Stimulated activated naive CD4-positive, alpha-beta T cell treated with Interleukin-2 at 50 U/mL for 16 hours (primary cell): ENCODE measurements at regions not wholly inside any gene's neighbourhood (a gene's known extent, or its start where the extent isn't known, plus 50 kb on each side); places are given as distances from the start of the nearest gene placed in this dataset.

ENCODE experiments used
- DNase-seq: peaks from one replicate; lab custom pipeline; 2025; lab: John Stamatoyannopoulos, UW

DNA sequence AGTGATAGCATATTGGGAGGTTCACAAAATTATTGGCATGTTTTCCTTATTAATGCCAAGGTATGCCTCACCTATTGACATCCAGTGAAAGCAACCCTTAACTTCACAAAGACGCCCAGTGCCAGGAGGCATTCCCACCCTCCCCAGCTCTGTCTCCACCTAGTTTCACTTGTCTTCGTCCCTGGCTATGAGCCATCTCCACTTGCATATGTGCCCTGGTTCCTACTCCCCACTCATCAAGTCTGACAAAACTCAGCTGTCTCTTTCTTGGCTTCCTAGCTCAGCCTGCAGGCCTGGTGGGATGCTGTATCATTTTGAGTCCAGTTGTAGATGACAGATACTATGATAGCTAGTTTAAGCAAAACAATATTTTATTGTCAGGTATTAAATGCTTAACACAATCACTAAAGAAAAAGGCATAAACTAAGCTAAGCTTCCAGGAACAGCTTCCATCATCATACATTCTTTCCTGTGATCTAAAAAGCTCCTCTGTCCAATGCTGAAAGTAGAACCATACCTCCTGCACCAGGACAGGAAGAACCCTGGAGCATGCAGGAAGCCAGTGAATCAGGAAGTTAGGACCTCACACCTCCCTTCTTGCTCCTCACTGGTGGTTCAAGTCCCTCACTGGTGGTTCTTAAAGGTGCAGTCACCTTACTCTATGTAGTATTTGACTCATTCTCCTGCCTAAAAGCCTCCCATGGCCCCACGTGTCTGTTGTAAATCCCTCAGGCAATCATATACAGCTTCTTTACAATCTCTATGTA is 410.3 kb upstream of the RASGEF1B start:
- no peak for DNase-seq

DNA sequence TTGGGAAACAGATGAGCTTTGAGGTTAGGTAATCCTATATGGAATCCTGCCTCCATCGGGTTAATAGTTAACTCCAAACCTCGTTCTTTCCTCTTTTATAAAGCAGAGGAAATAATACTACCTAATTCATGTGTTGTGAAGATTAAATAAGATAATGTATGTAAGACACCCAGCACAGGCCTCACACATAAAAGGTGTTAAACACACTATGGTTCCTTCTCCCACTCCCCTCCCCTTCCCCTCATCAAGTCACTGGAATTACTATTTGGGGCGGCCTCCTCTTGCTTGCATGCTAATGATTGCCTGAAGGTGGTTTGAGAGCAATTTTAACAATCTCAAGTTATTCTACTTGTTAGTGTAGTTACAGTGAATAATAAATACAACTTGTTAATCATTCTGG is 404.4 kb upstream of the RASGEF1B start:
- DNase-seq = no peak

DNA sequence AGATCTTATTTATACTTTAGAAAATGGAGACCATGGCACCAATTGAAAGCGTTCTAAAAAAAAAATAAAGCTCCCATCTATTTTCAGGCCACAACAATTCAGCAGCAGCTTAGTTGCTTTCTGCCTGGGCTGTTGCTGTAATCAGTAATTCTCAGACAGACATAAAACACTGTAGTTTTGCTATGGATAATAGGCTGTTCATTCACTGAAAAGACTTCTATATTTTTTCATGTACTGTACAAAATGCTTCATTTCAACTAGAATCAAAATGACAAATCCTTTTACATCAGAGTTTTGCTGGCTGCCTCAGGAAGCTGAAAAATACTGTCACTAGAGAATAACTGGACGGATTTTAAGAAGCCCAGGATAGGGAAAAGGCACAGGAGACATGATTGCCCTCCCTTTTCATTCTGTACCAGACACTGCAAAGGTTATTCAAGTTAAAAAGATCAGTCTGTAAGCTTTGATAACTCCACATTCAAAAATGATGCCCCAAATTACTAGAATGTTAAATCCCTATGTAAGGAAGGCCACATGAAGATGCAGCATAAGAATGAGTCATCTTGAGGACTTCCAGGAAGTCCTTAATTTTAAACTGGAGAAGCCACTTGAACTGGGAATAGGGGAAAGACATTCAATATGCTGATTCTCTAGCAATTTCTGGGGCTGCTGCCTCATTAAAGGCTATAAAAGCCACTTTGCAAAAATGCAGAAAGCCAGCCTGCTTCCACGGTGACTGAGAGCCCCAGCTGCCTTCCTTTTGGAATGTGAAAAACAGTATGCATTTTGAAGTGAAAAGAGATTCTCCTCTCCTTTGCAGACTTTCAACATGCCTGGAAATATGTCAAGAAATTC is 403.2 kb upstream of the RASGEF1B start:
- DNase-seq = no peak

DNA sequence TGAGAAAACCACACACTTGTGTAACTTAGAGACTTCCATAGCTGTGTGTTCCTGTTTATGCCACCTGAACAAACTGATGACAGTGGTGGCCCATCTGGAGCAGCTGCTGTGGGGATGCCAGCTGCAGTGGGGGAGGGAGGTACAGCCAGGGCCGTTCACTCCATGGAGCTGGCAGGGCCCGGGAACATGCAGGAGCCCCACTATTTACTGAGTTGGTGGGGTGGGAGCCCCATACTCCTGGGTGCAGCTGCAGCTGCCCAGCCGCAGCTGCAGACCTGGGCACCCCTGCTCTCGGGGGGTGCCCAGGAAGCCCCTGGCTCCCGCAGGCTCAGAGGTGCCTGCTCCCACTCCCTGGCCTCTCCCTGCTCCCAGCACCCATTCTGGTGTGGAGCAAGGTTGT is 398.6 kb upstream of the RASGEF1B start:
- no peak for DNase-seq

DNA sequence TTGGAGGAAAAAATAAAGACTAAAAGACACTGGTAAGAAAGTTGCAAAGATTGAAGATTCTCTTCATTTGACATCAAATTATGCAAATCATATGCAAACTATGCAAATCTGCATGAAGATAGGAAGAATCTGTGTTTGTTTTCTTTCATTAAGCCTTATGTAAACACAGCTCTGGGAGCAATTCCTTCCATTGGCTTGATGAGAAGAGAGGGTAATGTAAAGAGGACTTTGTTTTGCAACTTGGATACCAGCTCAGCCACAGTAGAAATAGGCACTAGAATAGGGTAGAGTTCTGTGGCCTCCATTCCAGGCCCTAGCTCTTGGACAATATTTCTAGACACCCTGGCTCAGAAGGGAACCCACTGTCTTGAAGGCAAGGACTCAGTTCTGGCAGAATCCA is 388.4 kb upstream of the RASGEF1B start:
- DNase-seq = no peak

DNA sequence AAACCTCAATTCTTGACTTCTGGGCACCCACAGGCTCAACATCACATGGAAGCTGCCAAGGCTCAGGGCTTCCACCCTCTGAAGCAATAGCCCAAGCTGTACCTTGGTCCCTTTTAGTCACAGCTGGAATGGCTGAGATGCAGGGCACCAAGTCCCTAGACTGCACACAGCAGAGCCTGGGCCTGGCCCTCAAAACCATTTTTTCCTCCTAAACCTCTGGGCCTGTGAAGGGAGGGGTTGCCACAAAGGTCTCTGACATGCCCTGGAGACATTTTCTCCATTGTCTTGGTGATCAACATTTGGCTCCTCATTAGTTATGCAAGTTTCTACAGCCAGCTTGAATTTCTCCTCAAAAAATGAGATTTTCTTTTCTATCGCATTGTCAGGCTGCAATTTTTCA is 382.7 kb upstream of the RASGEF1B start:
- no peak for DNase-seq

DNA sequence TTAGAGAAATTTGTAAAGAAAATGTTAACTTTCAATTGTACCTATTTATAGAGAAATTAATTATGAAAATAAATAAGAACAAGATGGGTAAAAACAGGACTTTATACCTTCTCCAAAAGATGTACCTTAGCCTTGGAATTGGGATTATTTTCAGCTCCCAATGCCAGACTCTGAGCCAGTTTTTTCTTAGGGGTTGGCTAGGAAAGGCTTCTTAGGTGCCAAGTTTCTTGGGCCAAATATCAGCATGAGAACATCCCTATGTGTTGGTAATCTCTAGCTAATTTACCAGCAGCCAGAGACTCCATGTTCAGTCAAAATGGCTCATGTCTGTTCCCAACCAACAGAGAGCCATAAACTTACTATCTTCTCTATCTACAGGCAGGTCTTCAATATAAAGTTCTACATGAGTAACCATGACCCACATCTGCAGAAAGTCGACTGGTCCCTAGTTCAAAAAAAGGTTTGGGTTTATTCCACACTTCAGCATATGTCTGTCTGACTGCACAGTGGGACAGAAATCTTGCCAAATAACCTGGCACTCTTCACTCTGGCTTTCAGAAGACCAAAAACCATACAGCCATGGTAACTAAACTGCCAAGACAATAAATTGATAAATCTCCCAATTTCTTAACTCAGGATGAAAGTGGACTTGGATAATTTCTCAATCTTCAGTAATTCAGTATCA is 380.5 kb upstream of the RASGEF1B start:
- no peak for DNase-seq

DNA sequence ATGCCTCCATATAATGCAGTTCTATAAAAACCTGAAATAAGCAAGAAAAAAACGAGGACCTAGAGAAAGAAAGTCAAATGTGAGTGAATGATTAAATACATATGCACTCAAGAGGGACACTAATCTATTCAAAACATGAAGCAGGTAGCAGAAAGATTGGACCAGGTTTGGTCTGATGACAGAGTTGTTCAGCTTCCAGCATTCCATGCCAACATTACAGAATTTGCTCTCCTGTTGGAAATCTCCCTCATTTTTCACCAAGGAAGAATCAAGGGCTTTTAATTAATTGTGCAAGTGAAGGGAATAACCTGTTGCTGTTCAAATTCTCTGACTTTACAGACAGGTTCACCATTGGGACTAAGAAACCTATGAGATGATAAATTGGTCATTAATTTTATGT is 379.0 kb upstream of the RASGEF1B start:
- no peak for DNase-seq

DNA sequence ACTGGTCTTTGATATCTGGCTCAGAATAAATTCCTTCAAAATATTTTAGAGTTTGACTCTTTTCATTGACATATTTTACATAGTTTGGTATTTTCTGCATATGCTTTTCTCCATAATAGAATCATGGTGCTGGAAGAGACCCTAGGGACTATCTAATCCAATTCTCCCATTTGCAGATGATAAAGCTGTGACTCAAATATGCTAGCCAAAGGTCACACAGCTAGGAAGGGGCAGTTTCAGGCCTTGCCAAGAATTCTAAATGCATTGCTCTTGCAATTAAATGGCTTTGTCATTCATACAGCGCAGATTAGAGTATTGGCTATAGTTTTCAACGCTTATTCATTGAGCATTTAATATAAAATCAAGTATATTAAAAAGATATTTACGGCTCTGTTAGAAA is 374.1 kb upstream of the RASGEF1B start:
- DNase-seq = no peak

DNA sequence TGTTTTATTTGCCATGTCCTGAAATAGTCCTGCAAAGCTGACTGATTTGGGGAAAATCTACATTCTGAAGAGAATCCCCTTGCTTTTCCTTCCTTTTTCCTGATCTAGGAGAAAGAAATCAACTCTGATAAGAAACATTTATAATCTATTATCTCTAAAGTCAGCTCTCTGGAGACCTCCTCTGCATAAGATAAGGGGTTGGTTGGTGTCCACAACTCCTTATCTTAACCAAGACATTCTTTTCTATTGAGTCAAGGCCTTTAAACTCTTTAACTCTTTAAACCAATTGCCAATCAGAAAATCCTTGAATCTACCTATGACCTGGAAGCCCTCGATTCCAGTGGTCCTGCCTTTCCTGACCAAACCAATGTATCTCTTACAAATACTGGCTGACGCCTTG is 373.6 kb upstream of the RASGEF1B start:
- DNase-seq = no peak

DNA sequence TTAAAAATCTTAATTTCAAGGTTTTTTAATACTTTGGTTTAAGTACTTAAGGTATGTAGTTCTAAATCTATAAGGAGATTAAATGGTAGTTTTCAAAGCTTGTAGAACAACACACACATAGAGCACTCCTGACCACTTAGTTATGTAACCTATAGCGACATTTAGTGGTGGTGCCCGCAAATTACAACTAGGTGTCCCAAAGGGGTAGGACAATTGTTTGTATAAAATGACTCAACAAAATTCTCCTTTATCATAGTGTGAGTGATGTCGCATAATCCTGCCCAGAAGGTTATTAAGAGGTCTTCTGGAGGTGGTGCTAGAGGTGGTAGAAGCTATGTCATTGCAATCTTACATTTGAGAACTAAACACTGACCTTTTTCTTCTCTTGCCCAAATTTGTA is 373.0 kb upstream of the RASGEF1B start:
- DNase-seq = peak; percentile 48

DNA sequence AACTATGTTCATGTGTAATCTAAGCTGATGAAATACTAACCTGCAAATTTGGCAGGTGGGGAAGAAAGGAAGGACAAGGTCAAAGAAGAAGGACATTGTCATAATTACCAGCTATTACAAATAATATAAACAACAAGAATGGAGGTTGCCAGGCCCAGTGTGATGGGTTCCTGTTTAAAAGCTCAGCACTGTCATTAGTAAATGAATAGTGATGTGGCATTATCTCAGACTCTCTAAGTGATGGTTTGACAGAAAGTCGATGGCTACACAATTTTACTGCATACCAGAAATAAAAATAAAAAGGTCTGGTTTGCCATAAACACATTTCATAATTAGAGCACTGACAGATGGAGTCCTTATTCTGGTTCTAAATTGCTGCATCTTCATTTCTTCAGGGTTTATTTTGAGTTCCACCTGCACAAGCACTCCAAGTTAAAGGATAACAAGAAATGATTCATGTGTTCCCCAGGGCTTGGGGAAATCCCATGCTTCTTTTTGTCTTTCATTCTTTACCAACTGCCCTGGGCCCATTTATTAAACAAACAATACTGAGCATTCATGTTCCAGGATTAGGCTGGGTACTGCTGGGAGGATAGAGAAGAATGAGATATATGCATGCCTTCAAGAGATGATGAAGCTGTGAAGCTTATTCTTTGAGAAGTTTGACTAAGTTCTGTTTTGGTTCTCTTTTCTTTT is 367.8 kb upstream of the RASGEF1B start:
- no peak for DNase-seq

DNA sequence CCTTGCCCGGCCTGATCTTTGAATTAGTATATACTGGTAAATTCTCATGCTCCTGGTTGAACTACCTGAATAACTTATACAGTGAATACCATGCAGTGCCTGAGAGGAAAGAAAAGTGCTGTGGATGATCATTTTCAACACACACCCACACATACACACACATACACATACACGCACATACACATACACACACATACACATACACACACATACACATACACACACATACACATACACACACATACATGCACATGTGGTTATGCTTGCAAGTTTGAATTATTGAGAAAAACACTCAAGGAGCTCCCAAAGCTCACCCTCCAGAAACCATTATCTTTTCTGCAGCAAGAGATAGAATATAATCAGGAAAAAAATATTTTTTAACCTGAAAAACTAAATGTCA is 366.9 kb upstream of the RASGEF1B start:
- no peak for DNase-seq

DNA sequence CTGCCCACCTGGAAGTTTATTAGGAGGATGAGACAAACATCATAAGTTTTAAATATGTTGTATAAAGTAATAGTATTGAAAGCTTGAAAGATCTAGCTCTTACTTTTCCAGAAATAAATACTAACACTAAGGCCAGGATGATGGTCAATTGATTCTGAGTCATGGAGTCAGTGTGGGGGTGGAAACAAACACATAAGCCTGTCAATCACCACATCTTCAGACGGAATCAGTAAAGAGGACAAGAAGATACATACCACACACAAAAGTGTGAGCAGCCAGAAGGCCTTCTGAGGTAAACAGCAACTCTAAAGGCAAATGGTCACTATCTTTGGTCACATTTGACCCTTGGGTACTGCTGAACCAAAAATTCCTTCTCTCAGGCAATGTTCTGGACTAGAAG is 365.0 kb upstream of the RASGEF1B start:
- no peak for DNase-seq

DNA sequence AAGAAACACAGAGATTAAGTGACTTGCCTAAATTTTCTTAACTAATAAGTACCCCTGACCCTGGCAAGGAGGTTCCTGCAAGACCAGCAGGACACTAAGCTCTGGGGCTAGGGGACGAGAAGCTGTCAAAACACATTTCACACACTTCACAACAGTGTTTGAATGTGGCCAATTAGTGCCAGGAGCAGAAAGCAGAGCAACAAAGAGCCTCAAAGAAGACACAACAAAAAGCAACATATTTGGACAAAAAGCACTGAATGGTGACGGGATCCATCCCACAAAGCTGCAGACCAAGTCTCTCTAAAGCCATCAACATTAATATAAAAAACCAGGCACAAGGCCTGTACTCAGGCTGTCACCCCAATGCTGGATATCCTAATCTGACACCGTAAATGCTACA is 361.9 kb upstream of the RASGEF1B start:
- DNase-seq = no peak

DNA sequence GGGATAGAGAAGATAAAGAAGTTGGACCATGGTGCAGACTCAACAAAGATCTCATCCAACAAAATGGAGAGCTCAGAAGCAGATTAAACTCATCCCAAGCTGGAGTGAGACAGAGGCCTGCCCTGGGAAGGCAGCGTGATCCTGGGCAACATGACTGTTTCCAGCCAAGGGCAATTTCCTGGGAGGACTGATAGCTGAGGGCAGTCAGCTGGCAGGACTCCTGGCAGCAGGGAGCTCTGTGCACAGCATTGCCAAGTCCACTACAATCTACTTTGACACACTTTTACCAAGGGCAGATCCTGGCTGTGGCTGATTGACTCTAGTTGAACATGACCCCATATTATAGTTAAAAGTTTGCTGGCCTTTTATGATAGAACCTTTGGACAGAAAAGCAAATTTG is 357.3 kb upstream of the RASGEF1B start:
- DNase-seq = no peak

DNA sequence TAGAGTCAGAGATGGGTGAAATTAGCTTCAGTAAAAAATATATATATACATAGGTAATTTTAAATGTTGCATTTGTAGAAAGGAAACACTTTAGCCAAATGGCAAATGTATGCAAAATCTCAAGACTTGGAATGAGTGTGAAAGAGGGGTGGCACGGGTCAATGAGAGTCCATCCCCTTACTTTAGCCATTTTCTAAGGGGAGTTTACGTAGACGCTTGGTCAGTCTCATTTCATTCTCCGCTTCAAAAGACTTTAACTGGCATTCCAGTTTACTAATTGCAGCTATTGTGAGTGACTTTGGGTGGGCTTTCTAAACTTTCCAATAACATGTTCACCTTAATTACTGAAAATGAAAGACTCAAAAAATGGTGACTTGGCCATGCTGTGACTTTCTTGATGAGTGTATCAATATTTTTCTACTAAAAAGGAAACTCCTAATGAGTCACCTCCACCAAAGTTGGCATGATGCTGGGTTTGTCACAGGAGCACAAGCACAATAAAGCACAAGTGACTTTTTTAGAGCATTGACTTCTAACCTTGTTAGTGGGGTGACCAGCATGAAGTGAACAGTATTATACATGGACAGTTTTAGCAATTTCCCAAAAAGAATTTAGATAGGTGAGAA is 356.0 kb upstream of the RASGEF1B start:
- peak; percentile 7 for DNase-seq

DNA sequence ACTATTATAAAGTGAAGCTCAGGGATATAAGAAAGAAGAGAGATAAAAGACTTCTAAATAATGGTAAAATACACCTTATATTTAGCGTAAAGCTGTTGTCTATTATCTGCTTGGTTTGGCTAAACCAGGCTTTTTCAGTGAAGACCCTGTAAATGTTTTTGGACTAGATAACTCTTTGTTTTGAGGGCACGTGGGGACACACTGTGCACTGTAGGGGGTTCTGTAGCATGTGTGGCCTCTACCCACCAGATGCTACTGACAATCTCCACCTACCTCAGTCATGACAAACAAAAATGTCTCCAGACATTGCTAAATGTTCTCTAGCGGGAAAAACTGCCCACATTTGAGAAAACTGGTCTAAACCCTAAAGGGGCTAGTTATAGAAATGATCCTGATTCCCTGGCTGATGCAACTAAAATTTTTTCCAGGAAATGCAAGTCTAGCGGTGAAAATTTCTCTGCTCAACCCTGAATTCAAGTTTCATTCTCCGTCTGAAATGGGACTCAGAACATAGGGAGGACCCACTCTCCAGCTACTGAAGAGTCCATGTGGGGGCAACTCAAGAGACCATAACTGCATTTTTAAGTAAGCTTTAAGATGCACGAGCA is 355.2 kb upstream of the RASGEF1B start:
- DNase-seq = no peak

DNA sequence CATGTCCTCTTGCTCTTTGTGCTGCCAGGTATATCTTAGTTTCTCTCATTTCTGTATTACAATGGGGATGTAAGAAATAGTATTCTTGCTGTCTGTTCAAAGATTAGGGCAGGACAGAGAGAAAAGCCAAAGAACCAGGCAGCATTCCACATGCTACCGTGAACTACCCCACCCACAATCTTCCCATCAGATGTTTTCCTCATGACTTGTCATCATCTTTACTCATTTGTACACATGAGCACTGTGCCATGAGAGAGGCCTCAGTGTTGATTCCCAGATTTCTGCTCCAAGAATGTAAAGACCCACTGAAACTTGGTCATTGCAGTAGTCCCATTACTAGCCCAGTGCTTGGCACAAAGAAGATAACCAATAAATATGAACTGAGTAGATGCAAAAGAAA is 354.6 kb upstream of the RASGEF1B start:
- no peak for DNase-seq

DNA sequence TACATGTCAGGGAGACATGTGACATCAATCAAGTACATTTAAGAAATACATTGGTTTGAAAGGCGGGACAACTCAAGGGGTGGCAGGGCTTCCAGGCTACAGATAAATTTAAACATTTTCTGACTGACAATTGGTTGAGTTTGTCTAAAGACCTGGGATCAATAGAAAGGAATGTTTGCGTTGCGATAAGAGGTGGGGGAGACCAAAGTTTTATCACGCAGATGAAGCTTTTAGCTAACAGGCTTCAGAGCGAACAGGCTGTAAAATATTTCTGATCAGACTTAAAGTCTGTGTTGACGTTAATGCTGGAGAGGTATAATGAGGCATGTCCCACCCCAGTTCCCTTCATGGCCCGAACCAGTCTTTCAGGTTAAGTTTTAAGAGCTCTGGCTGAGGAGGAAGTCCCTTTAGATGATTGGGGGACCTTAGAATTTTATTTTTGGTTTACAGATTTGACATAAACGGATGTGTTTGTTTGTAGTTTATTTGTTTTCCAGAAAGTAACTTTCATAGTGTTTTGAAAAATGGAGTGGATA is 346.7 kb upstream of the RASGEF1B start:
- DNase-seq = no peak
